ENCODE measurements at regions not wholly inside any gene's neighbourhood (a gene's known extent, or its start where the extent isn't known, plus 50 kb on each side); places are given as distances from the start of the nearest gene placed in this dataset.
"Not testable (repeated sequence)": the region's sequence is repeated elsewhere in the genome, so short reads cannot be mapped to it uniquely, and the experiment has no call there.

DNA sequence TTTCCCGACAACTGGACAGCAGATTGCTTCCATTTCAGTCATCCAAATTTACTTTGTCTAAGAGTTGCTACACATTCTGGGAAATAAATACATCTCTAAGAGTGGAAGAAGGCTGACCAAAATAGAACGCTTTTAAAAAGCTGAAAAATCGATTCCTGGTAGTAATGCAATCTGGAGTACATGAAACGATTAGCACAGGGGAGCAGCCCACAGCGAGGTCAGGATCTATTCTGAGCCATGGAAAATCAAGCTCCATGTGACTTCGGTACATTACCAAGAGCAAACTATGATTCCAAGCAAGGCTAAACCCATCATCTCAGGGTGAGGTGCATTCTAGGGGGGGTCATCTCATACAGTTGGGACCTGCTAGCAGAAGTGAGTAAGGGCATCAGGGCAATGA lies 249.3 kb downstream of the BLID start:
- no peaks in the 10 kb centered on the region for H3K4me1 ChIP-seq (ENCODE audit: insufficient read depth, low read length, poor library complexity, severe bottlenecking)
- ChIA-PET CTCF (ENCODE audit: unreplicated experiment) (no interaction called here), POLR2A (no interaction called here)
- H3K4me3 ChIP-seq (ENCODE audit: low read depth, low read length, poor library complexity, severe bottlenecking), result no peak overlapping the region
- H2AFZ ChIP-seq (ENCODE audit: low read length), result no peak overlapping the region
- no peaks in the 10 kb centered on the region for H3K36me3 ChIP-seq (ENCODE audit: insufficient read depth, low read length)
- no peak for TF ChIP-seq EZH2phosphoT487 (IDR thresholded peaks at IDR 0.05; ENCODE audit: borderline replicate concordance, low read depth, low read length)
- TF ChIP-seq, protein P1, sequence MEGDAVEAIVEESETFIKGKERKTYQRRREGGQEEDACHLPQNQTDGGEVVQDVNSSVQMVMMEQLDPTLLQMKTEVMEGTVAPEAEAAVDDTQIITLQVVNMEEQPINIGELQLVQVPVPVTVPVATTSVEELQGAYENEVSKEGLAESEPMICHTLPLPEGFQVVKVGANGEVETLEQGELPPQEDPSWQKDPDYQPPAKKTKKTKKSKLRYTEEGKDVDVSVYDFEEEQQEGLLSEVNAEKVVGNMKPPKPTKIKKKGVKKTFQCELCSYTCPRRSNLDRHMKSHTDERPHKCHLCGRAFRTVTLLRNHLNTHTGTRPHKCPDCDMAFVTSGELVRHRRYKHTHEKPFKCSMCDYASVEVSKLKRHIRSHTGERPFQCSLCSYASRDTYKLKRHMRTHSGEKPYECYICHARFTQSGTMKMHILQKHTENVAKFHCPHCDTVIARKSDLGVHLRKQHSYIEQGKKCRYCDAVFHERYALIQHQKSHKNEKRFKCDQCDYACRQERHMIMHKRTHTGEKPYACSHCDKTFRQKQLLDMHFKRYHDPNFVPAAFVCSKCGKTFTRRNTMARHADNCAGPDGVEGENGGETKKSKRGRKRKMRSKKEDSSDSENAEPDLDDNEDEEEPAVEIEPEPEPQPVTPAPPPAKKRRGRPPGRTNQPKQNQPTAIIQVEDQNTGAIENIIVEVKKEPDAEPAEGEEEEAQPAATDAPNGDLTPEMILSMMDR (conservative IDR thresholded peaks at IDR 0.05; ENCODE audit: low read length), result no peak
- H3K9me2 ChIP-seq (ENCODE audit: insufficient read depth, low read length), result no peaks in the 10 kb centered on the region
- no peaks in the 10 kb centered on the region for H3K79me2 ChIP-seq (ENCODE audit: insufficient read depth, low read depth, low read length)
- no peaks in the 10 kb centered on the region for H3K9me3 ChIP-seq (ENCODE audit: low read length)
- H4K20me1 ChIP-seq (ENCODE audit: insufficient read depth, low read length), result no peaks in the 10 kb centered on the region
- intact Hi-C loops (cut with micrococcal nuclease; ENCODE audit: unreplicated experiment), result no loop called here
- DNase-seq (ENCODE audit: low spot score), result no peak
- H3K27ac ChIP-seq (ENCODE audit: low read depth, low read length, poor library complexity, severe bottlenecking), result no peak overlapping the region
- BruUV-seq (replicated peaks), result no TSS peak
- H3K4me2 ChIP-seq (ENCODE audit: low read length), result no peak overlapping the region

DNA sequence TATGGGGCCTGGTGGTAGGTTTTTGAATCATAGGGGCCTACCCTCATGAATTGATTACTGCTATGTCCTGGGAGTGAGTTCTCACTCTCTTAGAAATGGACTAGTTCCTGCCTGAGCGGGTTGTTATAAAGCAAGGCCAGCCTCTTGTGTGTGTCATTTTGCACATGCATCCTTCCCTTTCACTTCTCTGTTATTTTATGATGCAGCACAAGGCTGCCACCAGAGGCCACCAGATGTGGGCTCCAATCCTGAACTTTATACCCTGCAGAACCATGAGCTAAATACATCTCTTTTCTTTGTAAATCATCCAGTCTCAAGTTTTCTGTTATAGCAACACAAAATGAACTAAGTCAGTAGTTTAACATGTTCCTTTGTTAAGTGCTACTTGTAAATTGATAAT lies 251.4 kb downstream of the BLID start:
- Histone ChIP-seq H3K27ac (ENCODE audit: low read depth, low read length, poor library complexity, severe bottlenecking) (no peak overlapping the region), H4K20me1 (ENCODE audit: insufficient read depth, low read length) (no peaks in the 10 kb centered on the region), H3K9me3 (ENCODE audit: low read length) (no peaks in the 10 kb centered on the region), H3K4me2 (ENCODE audit: low read length) (no peak overlapping the region), H3K9me2 (ENCODE audit: insufficient read depth, low read length) (no peaks in the 10 kb centered on the region), H3K79me2 (ENCODE audit: insufficient read depth, low read depth, low read length) (no peaks in the 10 kb centered on the region), H3K4me1 (ENCODE audit: insufficient read depth, low read length, poor library complexity, severe bottlenecking) (no peaks in the 10 kb centered on the region), H3K36me3 (ENCODE audit: insufficient read depth, low read length) (no peaks in the 10 kb centered on the region), H3K4me3 (ENCODE audit: low read depth, low read length, poor library complexity, severe bottlenecking) (no peak overlapping the region), H2AFZ (ENCODE audit: low read length) (no peak overlapping the region)
- POLR2A ChIA-PET, result interaction anchor here (0.7 kb wide), 1 partner anchor 121 kb away, joined by 4 read pairs; no protein-coding TSS in a partner anchor
- TF ChIP-seq, protein P1 (conservative IDR thresholded peaks at IDR 0.05; ENCODE audit: low read length), result no peak
- TF ChIP-seq EZH2phosphoT487 (IDR thresholded peaks at IDR 0.05; ENCODE audit: borderline replicate concordance, low read depth, low read length), result no peak
- BruUV-seq (replicated peaks), result no TSS peak
- CTCF ChIA-PET (ENCODE audit: unreplicated experiment), result no interaction called here
- intact Hi-C loops (cut with micrococcal nuclease; ENCODE audit: unreplicated experiment), result no loop called here
- DNase-seq (ENCODE audit: low spot score), result no peak

GRCh38 chr11:121863126-121863525 lies 252.9 kb downstream of the BLID start:
- Histone ChIP-seq H3K9me3 (ENCODE audit: low read length) (no peaks in the 10 kb centered on the region), H3K4me3 (ENCODE audit: low read depth, low read length, poor library complexity, severe bottlenecking) (no peak overlapping the region), H3K4me1 (ENCODE audit: insufficient read depth, low read length, poor library complexity, severe bottlenecking) (no peaks in the 10 kb centered on the region), H4K20me1 (ENCODE audit: insufficient read depth, low read length) (no peaks in the 10 kb centered on the region), H3K27ac (ENCODE audit: low read depth, low read length, poor library complexity, severe bottlenecking) (no peak overlapping the region), H3K79me2 (ENCODE audit: insufficient read depth, low read depth, low read length) (no peaks in the 10 kb centered on the region), H3K36me3 (ENCODE audit: insufficient read depth, low read length) (no peaks in the 10 kb centered on the region), H3K4me2 (ENCODE audit: low read length) (no peak overlapping the region), H3K9me2 (ENCODE audit: insufficient read depth, low read length) (no peaks in the 10 kb centered on the region), H2AFZ (ENCODE audit: low read length) (no peak overlapping the region)
- TF ChIP-seq, protein P1 (conservative IDR thresholded peaks at IDR 0.05; ENCODE audit: low read length), result no peak
- TF ChIP-seq EZH2phosphoT487 (IDR thresholded peaks at IDR 0.05; ENCODE audit: borderline replicate concordance, low read depth, low read length), result no peak
- intact Hi-C loops (cut with micrococcal nuclease; ENCODE audit: unreplicated experiment), result no loop called here
- BruUV-seq (replicated peaks), result no TSS peak
- no peak for DNase-seq (ENCODE audit: low spot score)
- ChIA-PET CTCF (ENCODE audit: unreplicated experiment) (no interaction called here), POLR2A (no interaction called here)

DNA sequence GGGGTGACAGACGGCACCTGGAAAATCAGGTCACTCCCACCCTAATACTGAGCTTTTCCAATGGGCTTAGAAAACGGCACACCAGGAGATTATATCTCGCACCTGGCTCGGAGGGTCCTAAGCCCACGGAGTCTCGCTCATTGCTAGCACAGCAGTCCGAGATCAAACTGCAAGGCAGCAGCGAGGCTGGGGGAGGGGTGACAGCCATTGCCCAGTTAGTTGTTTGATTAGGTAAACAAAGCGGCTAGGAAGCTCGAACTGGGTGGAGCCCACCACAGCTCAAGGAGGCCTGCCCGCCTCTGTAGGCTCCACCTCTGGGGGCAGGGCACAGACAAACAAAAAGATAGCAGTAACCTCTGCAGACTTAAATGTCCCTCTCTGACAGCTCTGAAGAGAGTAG lies 260.9 kb downstream of the BLID start:
- POLR2A ChIA-PET, result interaction anchor here (0.7 kb wide), 1 partner anchor 260 kb away, joined by 3 read pairs; no protein-coding TSS in a partner anchor
- H3K4me2 ChIP-seq (ENCODE audit: low read length); CTCF ChIA-PET (ENCODE audit: unreplicated experiment): not testable (repeated sequence)

More for the DNA sequence above, 260.9 kb downstream of the BLID start:
- H3K36me3 ChIP-seq (ENCODE audit: insufficient read depth, low read length); DNase-seq (ENCODE audit: low spot score); H3K4me1 ChIP-seq (ENCODE audit: insufficient read depth, low read length, poor library complexity, severe bottlenecking); H3K79me2 ChIP-seq (ENCODE audit: insufficient read depth, low read depth, low read length); BruUV-seq (replicated peaks); H2AFZ ChIP-seq (ENCODE audit: low read length); H3K27ac ChIP-seq (ENCODE audit: low read depth, low read length, poor library complexity, severe bottlenecking); H3K9me2 ChIP-seq (ENCODE audit: insufficient read depth, low read length); H4K20me1 ChIP-seq (ENCODE audit: insufficient read depth, low read length); intact Hi-C loops (cut with micrococcal nuclease; ENCODE audit: unreplicated experiment); H3K4me3 ChIP-seq (ENCODE audit: low read depth, low read length, poor library complexity, severe bottlenecking); H3K9me3 ChIP-seq (ENCODE audit: low read length): not testable (repeated sequence)
